ENCODE measurements at regions not wholly inside any gene's neighbourhood (a gene's known extent, or its start where the extent isn't known, plus 50 kb on each side); places are given as distances from the start of the nearest gene placed in this dataset.

- ATAC-seq, result no peak
Measured at GRCh38 chr5:29379619-29380018, 1813.9 kb upstream of the CDH6 start.

GRCh38 chr5:29378104-29378503 lies 1815.4 kb upstream of the CDH6 start:
- ATAC-seq, result no peak

- ATAC-seq, result no peak
Measured at GRCh38 chr5:29370248-29370647, 1823.2 kb upstream of the CDH6 start.

GRCh38 chr5:29367176-29367833 lies 1826.2 kb upstream of the CDH6 start:
- ATAC-seq, result no peak

- no peak for ATAC-seq
Measured at GRCh38 chr5:29351170-29351569, 1842.3 kb upstream of the CDH6 start.

GRCh38 chr5:29337030-29337429 lies 1856.5 kb upstream of the CDH6 start:
- no peak for ATAC-seq

GRCh38 chr5:29321591-29321990 lies 1871.9 kb upstream of the CDH6 start:
- ATAC-seq, result no peak

GRCh38 chr5:29309359-29309758 lies 1884.1 kb upstream of the CDH6 start:
- no peak for ATAC-seq

- ATAC-seq, result no peak
Measured at GRCh38 chr5:29307478-29307877, 1886.0 kb upstream of the CDH6 start.

GRCh38 chr5:29304545-29304944 lies 1888.9 kb upstream of the CDH6 start:
- no peak for ATAC-seq

GRCh38 chr5:29296548-29296947 lies 1896.9 kb upstream of the CDH6 start:
- ATAC-seq, result no peak

GRCh38 chr5:29277642-29278041 lies 1915.8 kb upstream of the CDH6 start:
- no peak for ATAC-seq

GRCh38 chr5:29276371-29276770 lies 1917.1 kb upstream of the CDH6 start:
- no peak for ATAC-seq

GRCh38 chr5:29263915-29264351 lies 1929.6 kb upstream of the CDH6 start:
- no peak for ATAC-seq

GRCh38 chr5:29262339-29263123 lies 1931.0 kb upstream of the CDH6 start:
- ATAC-seq, result no peak

- no peak for ATAC-seq
Measured at GRCh38 chr5:29261213-29261612, 1932.3 kb upstream of the CDH6 start.

- no peak for ATAC-seq
Measured at GRCh38 chr5:29252390-29252789, 1941.1 kb upstream of the CDH6 start.

GRCh38 chr5:29247346-29248028 lies 1946.0 kb upstream of the CDH6 start:
- ATAC-seq, result no peak

GRCh38 chr5:29240379-29240778 lies 1953.1 kb upstream of the CDH6 start:
- no peak for ATAC-seq

GRCh38 chr5:29239606-29240005 lies 1953.9 kb upstream of the CDH6 start:
- no peak for ATAC-seq

- ATAC-seq, result no peak
Measured at GRCh38 chr5:29238115-29238514, 1955.4 kb upstream of the CDH6 start.

- no peak for ATAC-seq
Measured at GRCh38 chr5:29231154-29231553, 1962.3 kb upstream of the CDH6 start.

GRCh38 chr5:29230591-29230990 lies 1962.9 kb upstream of the CDH6 start:
- ATAC-seq, result no peak

- ATAC-seq, result no peak
Measured at GRCh38 chr5:29229461-29229860, 1964.0 kb upstream of the CDH6 start.
